ENCODE measurements at regions not wholly inside any gene's neighbourhood (a gene's known extent, or its start where the extent isn't known, plus 50 kb on each side); places are given as distances from the start of the nearest gene placed in this dataset.
"Not testable (repeated sequence)": the region's sequence is repeated elsewhere in the genome, so short reads cannot be mapped to it uniquely, and the experiment has no call there.

GRCh38 chr10:52993109-52993508 is 220.5 kb upstream of the MBL2 start:
- DNase-seq: no peak

- DNase-seq: no peak
These were observed 220.0 kb upstream of the MBL2 start for GRCh38 chr10:52992567-52992966.

DNA sequence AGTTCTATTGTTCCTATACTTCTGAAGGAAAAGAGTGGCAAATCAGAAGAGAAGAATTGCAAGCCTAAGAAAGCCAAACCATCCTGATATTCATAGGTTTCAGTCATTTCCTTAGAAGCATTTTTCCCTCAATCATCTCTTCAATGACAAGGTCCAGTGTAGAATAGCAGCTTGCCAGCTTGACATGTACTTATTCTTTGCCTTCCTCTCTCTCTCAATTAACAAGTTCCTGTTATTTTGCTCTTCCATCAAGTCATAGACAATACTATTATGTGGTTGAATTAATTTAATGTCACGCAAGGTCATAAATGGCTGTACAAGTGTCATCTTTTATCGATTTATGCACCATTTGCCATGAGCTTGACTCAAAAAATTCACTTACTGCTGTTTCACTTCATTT is 216.3 kb upstream of the MBL2 start:
- peak; percentile 21 for DNase-seq

DNA sequence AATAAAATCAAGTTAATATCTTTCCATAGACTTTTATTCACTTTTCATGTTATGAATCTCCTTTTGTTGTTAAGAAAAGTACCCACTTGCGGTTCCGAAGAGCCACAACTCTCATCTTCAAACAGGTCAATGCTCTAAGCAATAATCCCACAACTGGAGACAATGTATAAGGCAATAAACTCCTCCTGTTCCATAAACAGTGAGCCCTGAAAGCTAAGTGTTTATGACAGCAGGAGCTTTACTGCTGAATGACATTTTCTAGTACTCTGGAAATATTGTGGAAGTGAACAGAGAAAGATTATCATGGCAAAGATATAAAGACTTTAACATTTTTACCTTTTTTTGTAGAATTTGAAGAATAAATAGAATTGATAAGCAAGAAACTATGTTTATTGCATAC is 213.5 kb upstream of the MBL2 start:
- no peak for DNase-seq

- no peak for DNase-seq
These were observed 211.6 kb upstream of the MBL2 start for GRCh38 chr10:52984169-52984568.

DNA sequence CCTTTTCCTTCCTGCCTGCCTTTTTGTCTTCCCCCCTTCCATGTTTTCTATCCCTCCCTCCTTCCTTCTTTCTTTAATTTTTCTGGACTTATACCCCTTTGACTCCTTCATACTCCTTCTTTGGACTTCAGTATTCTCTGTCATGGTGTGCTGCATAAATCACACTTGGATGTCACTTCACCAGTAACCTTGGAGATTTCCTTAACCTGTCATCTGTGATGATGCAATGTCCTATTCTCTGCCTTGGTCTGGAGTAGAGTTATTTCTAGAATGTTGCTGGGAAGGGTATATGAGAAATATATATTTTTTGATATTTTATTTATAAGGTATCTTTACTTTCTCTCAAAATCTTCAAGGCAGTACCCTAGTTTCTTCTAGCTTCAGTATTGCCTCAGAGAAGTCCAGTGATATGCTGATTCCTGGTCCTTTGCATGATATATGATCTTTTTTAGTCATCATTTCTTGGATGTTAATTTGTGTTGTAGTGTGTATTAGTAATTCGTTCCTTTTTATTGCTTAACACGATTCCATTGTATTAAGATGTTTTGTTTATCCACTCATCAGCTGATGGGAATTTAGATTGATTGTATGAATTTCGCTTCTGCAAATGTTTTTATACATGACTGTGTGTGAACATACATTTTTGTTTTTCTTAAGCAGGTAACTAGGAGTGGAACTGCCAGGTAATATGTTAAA is 206.9 kb upstream of the MBL2 start:
- DNase-seq: no peak

DNA sequence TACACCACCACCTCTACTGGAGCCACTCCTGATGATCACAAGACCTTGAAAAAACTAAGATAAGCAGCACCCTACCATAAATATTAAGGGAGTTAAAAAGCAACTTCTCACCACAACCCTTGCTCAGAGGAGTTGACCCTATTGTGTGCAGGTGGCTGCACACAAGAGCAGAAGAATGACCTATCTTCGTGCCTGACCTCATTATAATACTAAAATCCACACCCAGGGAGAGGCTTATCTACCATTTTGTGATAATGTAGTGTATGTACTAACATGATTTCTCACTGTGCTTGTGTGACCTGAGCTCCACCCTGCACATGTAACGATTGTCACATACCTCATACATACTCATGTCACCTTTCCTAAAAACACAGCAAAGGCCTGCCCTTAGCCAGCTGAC is 205.0 kb upstream of the MBL2 start:
- DNase-seq: no peak

DNA sequence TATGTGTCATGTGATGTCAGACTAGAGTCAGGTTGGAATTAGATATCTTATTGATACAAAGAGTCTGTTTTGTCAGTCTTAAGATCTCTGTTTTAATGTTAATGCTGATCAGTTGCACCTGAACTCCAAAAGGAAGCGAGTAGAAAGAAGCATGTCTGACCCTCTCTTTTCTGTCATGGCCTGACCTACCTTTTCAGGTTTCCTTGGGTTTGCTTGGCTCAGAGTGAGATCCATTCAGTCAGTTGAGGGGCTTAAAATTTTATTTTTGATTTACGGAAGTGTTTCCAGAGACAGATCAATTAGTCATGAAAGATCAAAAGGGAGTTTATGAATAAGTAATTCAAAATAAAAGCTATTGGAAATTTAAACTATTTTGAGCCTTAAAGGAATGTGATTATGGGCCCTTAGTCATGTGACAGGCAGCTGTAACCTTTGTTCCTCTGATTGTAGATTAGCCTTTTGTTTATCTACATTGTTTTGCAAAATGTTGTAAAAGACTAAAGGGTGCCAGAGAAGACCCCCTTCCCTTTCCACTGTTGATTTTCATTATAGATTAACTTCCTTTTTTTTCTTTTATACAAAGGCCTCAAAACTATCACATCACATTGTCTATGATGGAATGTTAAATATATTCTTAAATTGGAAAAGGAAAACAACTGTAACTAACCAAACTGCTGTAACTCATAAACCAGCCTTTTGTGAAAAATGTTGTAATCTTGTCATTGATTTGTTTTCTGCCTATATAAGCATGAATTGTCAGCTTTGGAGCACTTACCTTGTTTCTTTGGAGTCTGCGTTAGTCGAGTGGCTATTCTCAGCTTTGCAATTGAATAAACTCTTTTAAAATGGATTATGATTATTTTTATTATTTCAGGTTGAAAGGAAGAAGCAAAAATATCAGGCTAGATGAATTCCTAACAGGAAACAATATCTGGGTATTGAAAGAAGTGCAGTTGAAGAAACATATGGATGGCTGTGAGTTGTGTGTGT is 195.5 kb upstream of the MBL2 start:
- DNase-seq: no peak

GRCh38 chr10:52966904-52967303 is 194.3 kb upstream of the MBL2 start:
- DNase-seq: no peak

DNA sequence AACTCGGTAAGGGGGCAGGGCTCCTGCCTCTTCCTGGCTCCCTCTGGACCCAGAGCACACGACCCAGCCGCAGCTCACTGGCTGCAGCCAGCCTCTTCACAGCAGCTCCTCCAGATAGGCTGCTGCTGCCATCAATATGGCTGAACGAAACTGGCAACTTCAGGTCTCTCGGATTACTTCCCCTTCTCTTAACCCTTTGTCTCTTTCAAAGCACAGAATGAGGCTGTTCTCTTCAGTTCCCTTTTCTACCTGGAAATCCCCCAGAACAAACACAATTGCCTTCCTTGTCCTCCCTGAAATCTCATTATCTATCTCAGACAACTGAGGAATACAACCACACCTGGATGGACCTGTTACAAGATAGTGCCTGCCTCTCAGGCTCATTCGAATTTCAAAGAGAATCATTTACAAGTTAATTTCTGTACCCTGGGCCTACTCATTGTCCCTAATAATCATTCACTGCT is 193.4 kb upstream of the MBL2 start:
- peak; percentile 10 for DNase-seq

DNA sequence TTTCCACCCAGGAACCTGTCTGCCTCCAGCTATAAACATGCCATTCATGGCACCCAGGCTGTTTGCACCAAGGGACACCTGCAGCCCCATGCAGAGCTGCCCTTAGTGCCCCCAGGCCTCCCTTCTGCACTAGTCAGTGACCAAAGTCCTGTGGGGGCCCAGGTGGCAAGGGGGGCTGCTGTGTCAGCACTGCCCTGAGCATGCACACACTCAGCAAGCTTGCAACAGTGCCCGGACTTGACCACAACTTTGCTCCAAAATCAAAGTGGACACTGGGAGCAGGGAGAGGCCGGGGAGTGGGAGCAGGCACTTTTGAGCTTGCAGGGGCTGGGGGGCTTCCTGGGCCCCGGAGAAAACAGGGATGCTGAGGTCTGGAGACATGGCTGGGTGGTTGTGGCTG is 192.9 kb upstream of the MBL2 start:
- no peak for DNase-seq

- no peak for DNase-seq
These were observed 188.7 kb upstream of the MBL2 start for GRCh38 chr10:52961323-52961722.

- no peak for DNase-seq
These were observed 187.2 kb upstream of the MBL2 start for GRCh38 chr10:52959810-52960209.

GRCh38 chr10:52956861-52957260 is 184.3 kb upstream of the MBL2 start:
- no peak for DNase-seq

DNA sequence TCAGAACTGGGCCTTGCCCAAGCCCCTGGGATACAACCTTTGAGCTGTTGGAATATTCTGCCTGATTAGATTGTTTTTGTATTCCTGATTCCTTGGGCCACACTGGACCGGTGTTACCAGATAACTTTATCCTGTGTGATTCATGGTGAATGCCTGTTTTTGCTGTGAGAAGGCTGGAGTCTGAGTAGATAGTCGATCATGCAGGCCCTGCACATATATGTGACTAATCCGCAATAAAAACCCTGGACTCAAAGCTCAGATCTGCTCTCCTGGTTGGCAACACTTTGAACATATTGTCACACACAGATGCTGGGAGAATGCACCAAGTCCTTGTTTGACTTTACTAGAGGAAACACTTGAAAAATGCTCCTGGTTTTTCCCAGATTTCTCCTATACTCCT is 183.9 kb upstream of the MBL2 start:
- DNase-seq: no peak

DNA sequence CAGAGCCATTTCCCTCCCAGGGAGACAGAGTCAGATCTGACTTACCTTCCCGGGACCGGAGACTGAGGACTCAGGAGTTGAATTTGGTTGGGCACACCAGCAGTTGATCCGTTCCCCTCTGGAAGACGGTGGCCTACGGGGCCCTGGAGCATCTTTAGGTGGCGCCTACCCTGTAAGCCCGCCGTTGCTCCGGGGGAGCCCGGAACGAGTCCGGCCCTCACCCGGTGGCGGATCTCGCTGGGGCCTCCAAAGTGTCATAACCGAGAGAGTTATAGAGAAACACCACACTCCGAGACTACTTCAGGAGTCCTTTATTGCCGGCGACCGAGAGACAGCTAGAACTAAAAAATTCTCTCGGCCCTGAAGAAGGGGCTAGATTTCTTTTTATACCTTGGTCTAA is 182.8 kb upstream of the MBL2 start:
- no peak for DNase-seq

GRCh38 chr10:52954407-52954806 is 181.8 kb upstream of the MBL2 start:
- no peak for DNase-seq

DNA sequence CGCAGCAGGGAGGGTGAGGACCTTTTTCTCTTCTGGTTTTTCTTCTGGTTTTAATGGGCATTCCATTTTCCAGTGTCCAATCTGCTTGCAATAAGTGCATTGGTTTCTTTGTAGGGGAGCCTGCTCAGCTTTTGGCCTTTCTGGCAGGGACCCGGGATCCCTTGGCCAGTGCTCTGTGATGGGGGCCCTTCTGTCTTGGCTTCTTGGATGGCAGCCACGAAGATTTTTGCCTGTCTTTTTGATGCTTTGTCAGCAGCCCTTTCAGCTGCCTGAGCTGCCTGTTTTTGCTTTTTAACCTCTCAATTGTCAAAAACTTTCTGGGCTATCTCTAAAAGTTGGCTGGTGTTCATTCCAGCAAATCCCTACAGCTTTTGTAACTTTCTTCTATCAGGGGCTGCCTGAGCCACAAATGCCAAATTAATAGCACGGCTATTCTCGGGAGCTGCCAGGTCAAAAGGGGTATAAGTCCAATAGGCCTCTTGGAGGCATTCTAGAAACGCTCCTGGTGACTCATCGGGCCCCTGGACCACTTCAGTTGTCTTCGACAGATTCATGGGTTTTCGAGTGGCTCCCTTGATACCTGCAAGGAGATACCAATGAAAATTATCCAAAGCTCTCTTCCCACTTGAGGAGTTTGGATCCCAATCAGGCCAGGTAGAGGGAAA is 179.9 kb upstream of the MBL2 start:
- DNase-seq: no peak

- no peak for DNase-seq
These were observed 179.2 kb upstream of the MBL2 start for GRCh38 chr10:52951824-52952223.

GRCh38 chr10:52950578-52950977 is 178.0 kb upstream of the MBL2 start:
- no peak for DNase-seq

DNA sequence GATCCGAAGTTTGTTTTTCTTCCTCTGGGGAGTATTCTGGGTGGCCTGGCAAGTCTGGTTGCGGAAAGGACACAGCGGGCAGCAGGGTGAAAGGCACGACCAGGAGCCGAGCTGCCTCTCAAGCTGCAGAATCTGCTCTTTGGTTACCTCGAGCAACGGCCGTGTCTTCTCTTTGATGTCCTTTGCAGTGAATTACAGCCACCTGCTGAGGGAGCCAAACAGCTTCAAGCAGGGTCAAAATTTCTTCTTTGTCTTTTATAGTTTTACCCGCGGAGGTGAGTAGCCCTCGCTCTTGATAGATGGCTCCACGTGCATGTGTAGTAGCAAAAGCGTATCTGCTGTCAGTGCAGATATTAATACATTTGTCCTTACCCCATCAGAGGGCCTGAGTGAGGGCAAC is 177.3 kb upstream of the MBL2 start:
- DNase-seq: no peak

- DNase-seq: no peak
These were observed 173.9 kb upstream of the MBL2 start for GRCh38 chr10:52946486-52946885.

- DNase-seq: not testable (repeated sequence)
These were observed 172.9 kb upstream of the MBL2 start for GRCh38 chr10:52945521-52945920.

DNA sequence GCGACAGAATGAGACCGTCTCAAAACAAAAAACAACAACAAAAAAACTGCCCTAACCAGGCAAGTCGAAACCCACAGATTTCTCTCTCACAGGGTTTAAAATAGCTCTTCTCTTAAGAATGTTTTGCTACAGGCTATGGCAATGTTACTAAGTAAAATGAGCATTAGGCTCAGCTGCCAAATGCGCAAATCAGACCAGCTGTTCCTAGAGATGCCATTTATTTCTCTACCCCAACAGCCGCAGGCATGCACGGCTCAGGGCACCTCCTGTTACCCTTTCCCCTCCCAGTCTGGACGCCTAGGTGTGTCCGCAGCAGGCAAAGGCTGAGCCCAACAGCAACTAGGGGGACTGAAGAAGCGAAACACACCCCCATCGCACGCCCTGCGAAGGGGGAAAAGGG is 168.3 kb upstream of the MBL2 start:
- DNase-seq: no peak
